ENCODE measurements at regions not wholly inside any gene's neighbourhood (a gene's known extent, or its start where the extent isn't known, plus 50 kb on each side); places are given as distances from the start of the nearest gene placed in this dataset.

GRCh38 chr5:103490030-103490739, 72.4 kb downstream of the NUDT12 start:
- Histone ChIP-seq H3K9ac (replicated peaks in 1 of 4; ENCODE audit: extremely low read depth in 1 of 4, low read depth in 3 of 4, low read length in 3 of 4) (0 out of 7 replicates have a peak overlapping the region, but pooled peaks of 1 of the 4 experiments have one; percentile 17), H2BK20ac (ENCODE audit: low read length) (no peak overlapping the region), H3K4me3 (ENCODE audit: extremely low read depth in 1 of 4, insufficient read depth in 2 of 4, low read depth in 3 of 4, low read length in 4 of 4) (no peak overlapping the region), H3K79me2 (ENCODE audit: control insufficient read depth in 1 of 2, insufficient read depth in 2 of 2, low read length in 2 of 2) (no peaks in the 10 kb centered on the region), H4K91ac (replicated peaks; ENCODE audit: insufficient read length, low read length) (no peak overlapping the region), H3K4ac (replicated peaks; ENCODE audit: insufficient read length, low read depth, low read length) (no peak overlapping the region), H3K56ac (replicated peaks; ENCODE audit: insufficient read length, low read depth, low read length) (no peak overlapping the region), H4K8ac (ENCODE audit: extremely low read depth, insufficient read depth, low read length) (no peak overlapping the region), H3K23ac (ENCODE audit: insufficient read length) (no peak overlapping the region), H3K36me3 (ENCODE audit: control insufficient read depth in 2 of 4, insufficient read depth in 4 of 4, low read length in 3 of 4) (no peaks in the 10 kb centered on the region), H3K9me3 (ENCODE audit: insufficient read depth in 2 of 2, low read depth in 1 of 2, low read length in 1 of 2) (no peaks in the 10 kb centered on the region), H3K14ac (ENCODE audit: insufficient read length) (no peak overlapping the region), H2AFZ (ENCODE audit: low read length) (0 out of 2 replicates have a peak overlapping the region, but pooled peaks have one; percentile 46), H2BK5ac (ENCODE audit: low read depth, low read length) (no peak overlapping the region), H2BK120ac (replicated peaks; ENCODE audit: low read depth, low read length) (no peak overlapping the region), H3K4me2 (ENCODE audit: insufficient read depth in 1 of 2, low read depth in 2 of 2, low read length in 2 of 2) (peak overlapping the region; percentile 35 to 37; a peak in 1 of 4 replicates), H3K27ac (ENCODE audit: low read depth, low read length) (no peak overlapping the region), H4K5ac (ENCODE audit: insufficient read length, low read depth, low read length) (no peak overlapping the region), H3K79me1 (ENCODE audit: low read depth, low read length) (no peaks in the 10 kb centered on the region), H3K4me1 (replicated peaks in 1 of 4; ENCODE audit: control insufficient read depth in 3 of 4, insufficient read depth in 4 of 4, low read length in 3 of 4) (peaks cover 0 to 12% (median 2%) of the 10 kb centered on the region in 4 experiments; a peak in 1 of 7 replicates), H4K20me1 (replicated peaks in 1 of 2; ENCODE audit: control insufficient read depth in 1 of 2, insufficient read depth in 2 of 2, low read length in 2 of 2) (no peaks in the 10 kb centered on the region), H2AK5ac (ENCODE audit: low read depth, low read length) (no peak overlapping the region), H3K18ac (ENCODE audit: extremely low read depth, low read length) (no peak overlapping the region; the same call in 1 of the 2 replicates), H3K23me2 (ENCODE audit: low read depth, low read length) (no peaks in the 10 kb centered on the region; the same call in 1 of the 2 replicates), H3K27me3 (replicated peaks in 1 of 4; ENCODE audit: control insufficient read depth in 3 of 4, extremely low read depth in 1 of 4, insufficient read depth in 3 of 4, low read length in 3 of 4) (no peaks in the 10 kb centered on the region), H2BK12ac (ENCODE audit: low read depth, low read length) (0 out of 2 replicates have a peak overlapping the region, but pooled peaks have one; percentile 23), H2BK15ac (ENCODE audit: low read length) (no peak overlapping the region)
- WGBS, 2 experiments (ENCODE audit: extremely low coverage in 1 of 2, insufficient coverage in 1 of 2, insufficient read length in 1 of 2, insufficient replicate concordance in 2 of 2, low coverage in 1 of 2, low lambda C conversion rate in 2 of 2, missing lambda C conversion rate in 1 of 2): 52% methylated on average over 3 of the region's 4 CpGs; no CpG with 5 or more reads in 1 of the 2 experiments
- no peak for FAIRE-seq
- CTCF ChIA-PET (ENCODE audit: partially characterized antibody): interaction anchor here (1.0 to 4.4 kb wide), 3 partner anchors 9 to 266 kb away, joined by 3 to 34 read pairs (median 5); no protein-coding TSS in a partner anchor
- no peak for DNase-seq (ENCODE audit: low read depth in 1 of 2, low spot score in 2 of 2)
- POLR2A ChIA-PET (ENCODE audit: partially characterized antibody): interaction anchor here (0.6 to 0.9 kb wide), 2 partner anchors 191 to 232 kb away, joined by 3 read pairs; partner anchors contain the start of gene MACIR
- no peak for TF ChIP-seq USF2 (IDR thresholded peaks at IDR 0.05; ENCODE audit: low read length)
- no peak for TF ChIP-seq SIX5 (IDR thresholded peaks at IDR 0.05; ENCODE audit: low read depth, low read length)
- TF ChIP-seq HDAC2 (IDR thresholded peaks at IDR 0.05; ENCODE audit: borderline replicate concordance in 1 of 2, low read depth in 2 of 2, low read length in 2 of 2): no peak
- TF ChIP-seq TAF1 (IDR thresholded peaks at IDR 0.05; ENCODE audit: low read depth, low read length): no peak
- TF ChIP-seq CBX5 (IDR thresholded peaks at IDR 0.05; ENCODE audit: low read depth, low read length): no peak
- no peak for TF ChIP-seq E2F6 (IDR thresholded peaks at IDR 0.05)
- no peak for TF ChIP-seq CBX8 (IDR thresholded peaks at IDR 0.05; ENCODE audit: borderline replicate concordance, low read depth, low read length)
- no peak for TF ChIP-seq RXRA (IDR thresholded peaks at IDR 0.05; ENCODE audit: insufficient read depth, low read depth, low read length)
- TF ChIP-seq POU5F1 (IDR thresholded peaks at IDR 0.05; ENCODE audit: low read depth, low read length): no peak
- TF ChIP-seq CHD1 (IDR thresholded peaks at IDR 0.05; ENCODE audit: low read depth, low read length): no peak
- no peak for TF ChIP-seq NRF1 (IDR thresholded peaks at IDR 0.05; ENCODE audit: low read depth, low read length)
